PC-3 (cell line): ENCODE measurements at regions not wholly inside any gene's neighbourhood (a gene's known extent, or its start where the extent isn't known, plus 50 kb on each side); places are given as distances from the start of the nearest gene placed in this dataset.

Experiments
- CTCF ChIP-seq: fragments of 300-600 bp; sonication (generic); conservative IDR thresholded peaks from 2 replicates; pipeline ENCODE4 v1.5.1; 2017; ENCODE audit warnings: antibody characterized with exemption, low read depth, mild to moderate bottlenecking, low read length
- EZH2 ChIP-seq: fragments of 300-600 bp; sonication (generic); IDR thresholded peaks from one replicate; pipeline ENCODE4 v1.6.1; 2017; ENCODE audit warnings: antibody characterized with exemption, mild to moderate bottlenecking, low read length; ENCODE audit not compliant: unreplicated experiment
- EZH2phosphoT487 ChIP-seq: fragments of 300-600 bp; sonication (generic); IDR thresholded peaks from 2 replicates; pipeline ENCODE4 v1.6.1; 2018; ENCODE audit warnings: mild to moderate bottlenecking, antibody characterized with exemption, low read length, borderline replicate concordance

- TF ChIP-seq CTCF (no peak), EZH2phosphoT487 (no peak), EZH2 (no peak)
Observed at GRCh38 chr2:164429354-164429753, 191.9 kb downstream of the GRB14 start.
